ENCODE measurements at regions not wholly inside any gene's neighbourhood (a gene's known extent, or its start where the extent isn't known, plus 50 kb on each side); places are given as distances from the start of the nearest gene placed in this dataset.

DNA sequence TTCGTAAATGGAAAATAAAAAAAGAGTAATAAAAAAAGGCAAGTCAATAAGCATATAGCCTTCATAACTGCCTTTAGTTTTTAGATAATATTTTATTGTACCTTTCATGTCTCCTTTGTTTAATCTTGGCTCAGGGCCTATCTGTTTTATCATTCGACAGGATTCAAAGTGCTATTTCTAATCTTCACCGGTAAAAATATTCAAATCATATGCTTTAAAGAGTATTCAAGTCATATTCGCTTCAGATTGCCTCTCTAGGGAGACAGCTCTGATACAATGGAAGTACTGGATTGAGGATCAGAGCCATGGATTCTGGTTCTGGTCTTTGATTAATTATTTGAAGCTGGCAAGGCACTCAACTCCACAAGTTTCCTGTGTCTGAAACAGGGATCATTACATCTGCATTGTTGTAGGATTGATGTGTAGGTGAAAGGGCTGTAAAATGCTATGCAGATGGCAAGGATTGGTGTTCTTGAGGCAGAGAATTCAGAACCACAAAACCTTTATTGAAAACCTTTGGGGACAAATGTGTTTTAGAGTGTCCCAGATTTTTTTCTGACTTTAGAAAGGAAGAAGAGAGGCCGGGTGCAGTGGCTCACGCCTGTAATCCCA, 84.3 kb upstream of the RAPH1 start:
- DNase-seq (no peak), FAIRE-seq (no peak)
- Histone ChIP-seq H3K9me3 (ENCODE audit: control insufficient read depth in 2 of 3, insufficient read depth in 1 of 3, low read length in 3 of 3) (no peaks in the 10 kb centered on the region), H3K27me3 (ENCODE audit: control insufficient read depth, insufficient read depth, low read length) (no peaks in the 10 kb centered on the region), H3K9ac (ENCODE audit: low read length in 3 of 3) (no peak overlapping the region), H3K36me3 (ENCODE audit: control insufficient read depth in 2 of 3, insufficient read depth in 3 of 3, low read length in 3 of 3) (no peaks in the 10 kb centered on the region), H3K4me1 (ENCODE audit: control insufficient read depth in 2 of 3, insufficient read depth in 2 of 3, low read depth in 1 of 3, low read length in 3 of 3) (no peaks in the 10 kb centered on the region), H3K27ac (ENCODE audit: low read depth in 2 of 2, low read length in 2 of 2) (no peak overlapping the region), H3K4me3 (ENCODE audit: low read length in 3 of 3) (no peak overlapping the region)
- TF ChIP-seq, protein P1, sequence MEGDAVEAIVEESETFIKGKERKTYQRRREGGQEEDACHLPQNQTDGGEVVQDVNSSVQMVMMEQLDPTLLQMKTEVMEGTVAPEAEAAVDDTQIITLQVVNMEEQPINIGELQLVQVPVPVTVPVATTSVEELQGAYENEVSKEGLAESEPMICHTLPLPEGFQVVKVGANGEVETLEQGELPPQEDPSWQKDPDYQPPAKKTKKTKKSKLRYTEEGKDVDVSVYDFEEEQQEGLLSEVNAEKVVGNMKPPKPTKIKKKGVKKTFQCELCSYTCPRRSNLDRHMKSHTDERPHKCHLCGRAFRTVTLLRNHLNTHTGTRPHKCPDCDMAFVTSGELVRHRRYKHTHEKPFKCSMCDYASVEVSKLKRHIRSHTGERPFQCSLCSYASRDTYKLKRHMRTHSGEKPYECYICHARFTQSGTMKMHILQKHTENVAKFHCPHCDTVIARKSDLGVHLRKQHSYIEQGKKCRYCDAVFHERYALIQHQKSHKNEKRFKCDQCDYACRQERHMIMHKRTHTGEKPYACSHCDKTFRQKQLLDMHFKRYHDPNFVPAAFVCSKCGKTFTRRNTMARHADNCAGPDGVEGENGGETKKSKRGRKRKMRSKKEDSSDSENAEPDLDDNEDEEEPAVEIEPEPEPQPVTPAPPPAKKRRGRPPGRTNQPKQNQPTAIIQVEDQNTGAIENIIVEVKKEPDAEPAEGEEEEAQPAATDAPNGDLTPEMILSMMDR (IDR thresholded peaks at IDR 0.05; ENCODE audit: borderline replicate concordance, extremely low read depth, insufficient read depth) = no peak
- intact Hi-C loops (cut with DNase I) = no loop called here

DNA sequence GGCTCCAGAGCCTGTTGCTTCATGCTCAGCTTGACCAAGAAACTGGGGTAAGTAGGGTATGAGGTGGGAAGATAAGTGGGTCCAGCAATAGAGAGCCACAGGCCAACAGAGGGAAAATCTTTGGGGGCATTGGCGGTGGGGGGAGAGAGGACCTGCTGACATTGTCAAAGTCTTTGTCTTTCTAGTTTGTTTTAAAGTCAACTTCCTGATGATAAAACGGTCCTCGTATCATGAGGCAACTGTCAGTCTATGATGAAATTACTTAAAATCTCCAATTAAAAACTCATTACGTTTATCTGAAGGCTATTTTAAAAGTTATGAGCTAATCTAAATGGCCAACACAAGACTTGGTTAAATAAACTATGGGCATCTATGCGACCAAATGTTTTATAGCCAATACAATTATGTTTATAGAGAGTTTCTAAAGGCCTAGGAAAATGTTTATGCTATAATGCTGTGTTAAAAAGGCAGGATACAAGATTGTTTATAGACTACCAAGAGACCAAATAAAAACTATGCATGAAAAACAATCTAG, 84.4 kb upstream of the CD28 start:
- H3K27me3 ChIP-seq (ENCODE audit: control insufficient read depth, insufficient read depth, low read length) = no peaks in the 10 kb centered on the region
- no peaks in the 10 kb centered on the region for H3K36me3 ChIP-seq (ENCODE audit: control insufficient read depth in 2 of 3, insufficient read depth in 3 of 3, low read length in 3 of 3)
- no peak overlapping the region for H3K27ac ChIP-seq (ENCODE audit: low read depth in 2 of 2, low read length in 2 of 2)
- intact Hi-C loops (cut with DNase I) = no loop called here
- TF ChIP-seq, protein P1 (IDR thresholded peaks at IDR 0.05; ENCODE audit: borderline replicate concordance, extremely low read depth, insufficient read depth) = no peak
- DNase-seq = no peak
- H3K9me3 ChIP-seq (ENCODE audit: control insufficient read depth in 2 of 3, insufficient read depth in 1 of 3, low read length in 3 of 3) = no peaks in the 10 kb centered on the region
- FAIRE-seq = no peak
- no peaks in the 10 kb centered on the region for H3K4me1 ChIP-seq (ENCODE audit: control insufficient read depth in 2 of 3, insufficient read depth in 2 of 3, low read depth in 1 of 3, low read length in 3 of 3)
- no peak overlapping the region for H3K4me3 ChIP-seq (ENCODE audit: low read length in 3 of 3)
- H3K9ac ChIP-seq (ENCODE audit: low read length in 3 of 3) = no peak overlapping the region

DNA sequence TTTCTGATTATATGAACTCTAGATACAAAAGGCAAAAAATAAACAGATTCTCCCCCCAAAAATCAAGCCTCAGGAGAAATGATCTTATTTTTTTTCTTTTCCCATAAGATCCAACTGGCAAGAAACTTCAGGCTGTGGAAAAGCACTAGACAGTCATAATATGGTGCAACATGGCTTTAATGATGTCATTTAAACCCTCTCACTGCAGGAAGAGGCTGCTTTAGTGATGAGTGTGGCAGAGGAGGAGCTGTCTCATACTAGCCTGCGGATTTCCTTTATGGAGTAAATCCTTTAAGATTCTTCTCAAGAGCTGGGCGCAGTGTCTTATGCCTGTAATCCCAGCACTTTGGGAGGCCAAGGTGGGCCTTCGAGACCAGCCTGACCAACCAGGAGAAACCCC, 83.3 kb upstream of the CD28 start:
- Histone ChIP-seq H3K27me3 (ENCODE audit: control insufficient read depth, insufficient read depth, low read length) (no peaks in the 10 kb centered on the region), H3K9me3 (ENCODE audit: control insufficient read depth in 2 of 3, insufficient read depth in 1 of 3, low read length in 3 of 3) (no peaks in the 10 kb centered on the region), H3K27ac (ENCODE audit: low read depth in 2 of 2, low read length in 2 of 2) (no peak overlapping the region), H3K9ac (ENCODE audit: low read length in 3 of 3) (no peak overlapping the region), H3K4me3 (ENCODE audit: low read length in 3 of 3) (no peak overlapping the region), H3K4me1 (ENCODE audit: control insufficient read depth in 2 of 3, insufficient read depth in 2 of 3, low read depth in 1 of 3, low read length in 3 of 3) (no peaks in the 10 kb centered on the region), H3K36me3 (ENCODE audit: control insufficient read depth in 2 of 3, insufficient read depth in 3 of 3, low read length in 3 of 3) (no peaks in the 10 kb centered on the region)
- no peak for FAIRE-seq
- intact Hi-C loops (cut with DNase I) = no loop called here
- TF ChIP-seq, protein P1 (IDR thresholded peaks at IDR 0.05; ENCODE audit: borderline replicate concordance, extremely low read depth, insufficient read depth) = no peak
- no peak for DNase-seq

DNA sequence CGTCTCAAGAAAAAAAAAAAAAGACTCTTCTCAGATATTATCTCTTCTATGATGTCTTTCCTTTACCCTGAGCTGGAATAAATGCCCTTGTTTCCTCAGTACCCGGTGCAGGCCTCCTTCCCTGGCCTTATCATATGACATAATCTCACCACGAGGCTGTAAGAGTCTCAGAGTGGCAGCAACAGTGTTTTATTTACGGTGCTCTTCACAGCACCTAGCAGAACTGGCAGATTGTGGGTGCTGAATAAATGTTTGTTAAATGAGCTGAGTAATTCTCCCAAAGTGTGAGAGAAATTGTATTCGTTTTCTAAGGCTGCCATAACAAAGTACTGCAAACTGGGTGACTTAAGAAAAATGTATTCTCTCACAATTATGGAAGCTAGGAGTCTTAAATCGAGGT, 82.8 kb upstream of the CD28 start:
- Histone ChIP-seq H3K27me3 (ENCODE audit: control insufficient read depth, insufficient read depth, low read length) (no peaks in the 10 kb centered on the region), H3K9me3 (ENCODE audit: control insufficient read depth in 2 of 3, insufficient read depth in 1 of 3, low read length in 3 of 3) (no peaks in the 10 kb centered on the region), H3K4me3 (ENCODE audit: low read length in 3 of 3) (no peak overlapping the region), H3K27ac (ENCODE audit: low read depth in 2 of 2, low read length in 2 of 2) (no peak overlapping the region), H3K36me3 (ENCODE audit: control insufficient read depth in 2 of 3, insufficient read depth in 3 of 3, low read length in 3 of 3) (no peaks in the 10 kb centered on the region), H3K9ac (ENCODE audit: low read length in 3 of 3) (no peak overlapping the region), H3K4me1 (ENCODE audit: control insufficient read depth in 2 of 3, insufficient read depth in 2 of 3, low read depth in 1 of 3, low read length in 3 of 3) (no peaks in the 10 kb centered on the region)
- FAIRE-seq (no peak), DNase-seq (no peak)
- TF ChIP-seq, protein P1 (IDR thresholded peaks at IDR 0.05; ENCODE audit: borderline replicate concordance, extremely low read depth, insufficient read depth) = no peak
- intact Hi-C loops (cut with DNase I) = no loop called here
